Stimulated activated CD4-positive, alpha-beta T cell treated with anti-CD3 and anti-CD28 coated beads, Interleukin-1b, Interleukin-23, amount 100 ng/mL, for 4 hours (primary cell): ENCODE measurements at regions not wholly inside any gene's neighbourhood (a gene's known extent, or its start where the extent isn't known, plus 50 kb on each side); places are given as distances from the start of the nearest gene placed in this dataset.
"Not testable (repeated sequence)": the region's sequence is repeated elsewhere in the genome, so short reads cannot be mapped to it uniquely, and the experiment has no call there.

Source experiments
- DNase-seq, 2 donors: peaks; one replicate each; pipeline ENCODE4 v3.0.0-alpha.2; 2020; ENCODE audit warnings: low read depth in 2 of 2

GRCh38 chr12:124383028-124383427 lies 88.1 kb downstream of the RFLNA start:
- DNase-seq, result no peak

GRCh38 chr12:124381456-124382296 lies 86.8 kb downstream of the RFLNA start:
- DNase-seq, result no peak

- no peak for DNase-seq
Measured at GRCh38 chr12:124380796-124381455, 86.0 kb downstream of the RFLNA start.

- DNase-seq, result no peak
Measured at GRCh38 chr12:124379938-124380754, 85.3 kb downstream of the RFLNA start.

GRCh38 chr12:124379379-124379937 lies 84.6 kb downstream of the RFLNA start:
- no peak for DNase-seq

GRCh38 chr12:124378926-124379325 lies 84.0 kb downstream of the RFLNA start:
- no peak for DNase-seq

- DNase-seq, result no peak
Measured at GRCh38 chr12:124377981-124378509, 83.2 kb downstream of the RFLNA start.

- no peak for DNase-seq
Measured at GRCh38 chr12:124376435-124376834, 81.5 kb downstream of the RFLNA start.

GRCh38 chr12:124375789-124376175 lies 80.9 kb downstream of the RFLNA start:
- DNase-seq, result no peak

GRCh38 chr12:124375141-124375788 lies 80.4 kb downstream of the RFLNA start:
- no peak for DNase-seq

GRCh38 chr12:124374567-124374966 lies 79.7 kb downstream of the RFLNA start:
- DNase-seq, result no peak

GRCh38 chr12:124374147-124374546 lies 79.3 kb downstream of the RFLNA start:
- no peak for DNase-seq

- not testable (repeated sequence) for DNase-seq
Measured at GRCh38 chr12:124373701-124374100, 78.8 kb downstream of the RFLNA start.

- DNase-seq, result no peak
Measured at GRCh38 chr12:124372831-124373230, 77.9 kb downstream of the RFLNA start.

- no peak for DNase-seq
Measured at GRCh38 chr12:124371970-124372555, 77.2 kb downstream of the RFLNA start.

- no peak for DNase-seq
Measured at GRCh38 chr12:124371366-124371765, 76.5 kb downstream of the RFLNA start.

GRCh38 chr12:124370851-124371250 lies 76.0 kb downstream of the RFLNA start:
- DNase-seq, result no peak

- DNase-seq, result no peak
Measured at GRCh38 chr12:124370384-124370783, 75.5 kb downstream of the RFLNA start.

- DNase-seq, result no peak
Measured at GRCh38 chr12:124369827-124370378, 75.0 kb downstream of the RFLNA start.

GRCh38 chr12:124369055-124369826 lies 74.3 kb downstream of the RFLNA start:
- no peak for DNase-seq
